HG02642 (cell line): ENCODE measurements at regions not wholly inside any gene's neighbourhood (a gene's known extent, or its start where the extent isn't known, plus 50 kb on each side); places are given as distances from the start of the nearest gene placed in this dataset.
"Not testable (repeated sequence)": the region's sequence is repeated elsewhere in the genome, so short reads cannot be mapped to it uniquely, and the experiment has no call there.

ENCODE experiments used
- ATAC-seq: cut with Tn5 transposase; IDR thresholded peaks from one replicate; pipeline ENCODE4 v1.9.1; 2021; ENCODE audit warnings: mild to moderate bottlenecking; ENCODE audit not compliant: unreplicated experiment, poor library complexity

DNA sequence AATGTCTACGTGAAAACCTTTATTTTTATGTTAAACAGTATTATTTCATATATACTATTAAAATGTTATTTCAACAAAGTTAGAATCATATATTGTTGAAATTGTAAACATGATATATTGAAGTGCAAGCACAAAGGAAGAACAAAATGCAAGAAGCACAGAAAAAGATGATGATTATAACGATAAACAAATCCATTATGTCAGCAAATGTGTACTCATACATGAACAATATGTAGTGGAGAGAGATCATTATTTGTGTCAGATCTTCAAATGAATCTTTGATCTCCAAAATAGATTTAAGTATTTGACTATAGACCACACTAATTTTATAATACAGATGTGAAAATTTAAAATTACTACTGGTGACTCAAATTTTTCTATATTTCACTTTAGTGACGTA lies 1104.4 kb upstream of the CRIM1 start:
- ATAC-seq, result no peak

DNA sequence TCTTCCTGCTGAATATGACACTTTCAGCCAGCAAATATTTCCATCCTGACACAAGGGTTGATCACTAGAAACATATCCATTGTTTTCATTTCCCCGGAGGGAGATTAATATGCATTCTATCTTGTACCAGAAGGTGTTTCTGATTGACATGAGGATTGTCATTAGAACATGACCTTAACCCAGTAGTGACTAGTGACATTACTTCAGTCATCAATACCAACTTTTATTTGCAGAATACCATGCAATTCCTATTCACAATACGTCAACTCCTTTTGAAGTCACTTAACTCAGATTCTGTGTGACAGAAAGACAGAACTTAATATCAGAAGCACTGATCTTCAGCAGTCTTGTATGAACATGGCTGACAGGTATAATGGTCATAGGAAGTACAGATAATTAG lies 1108.9 kb upstream of the CRIM1 start:
- ATAC-seq, result no peak

DNA sequence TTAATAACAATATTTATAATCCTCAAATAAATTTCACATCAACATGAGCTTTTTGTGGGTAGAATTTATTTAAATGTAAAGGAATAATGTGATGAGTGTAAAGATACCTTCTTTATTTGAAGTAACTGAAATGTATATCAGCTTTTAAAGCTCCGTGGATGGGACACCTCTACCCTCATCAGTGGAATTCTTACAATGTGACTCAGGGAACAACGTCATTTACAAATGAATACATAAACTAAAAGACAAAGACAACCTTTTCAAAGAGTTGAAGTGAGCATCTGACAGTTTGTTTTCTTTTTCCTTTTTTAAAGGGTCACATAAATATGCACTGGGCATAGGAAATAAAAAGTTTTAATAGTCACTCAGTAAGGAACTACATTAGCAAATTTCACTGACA lies 1127.0 kb upstream of the CRIM1 start:
- no peak for ATAC-seq

DNA sequence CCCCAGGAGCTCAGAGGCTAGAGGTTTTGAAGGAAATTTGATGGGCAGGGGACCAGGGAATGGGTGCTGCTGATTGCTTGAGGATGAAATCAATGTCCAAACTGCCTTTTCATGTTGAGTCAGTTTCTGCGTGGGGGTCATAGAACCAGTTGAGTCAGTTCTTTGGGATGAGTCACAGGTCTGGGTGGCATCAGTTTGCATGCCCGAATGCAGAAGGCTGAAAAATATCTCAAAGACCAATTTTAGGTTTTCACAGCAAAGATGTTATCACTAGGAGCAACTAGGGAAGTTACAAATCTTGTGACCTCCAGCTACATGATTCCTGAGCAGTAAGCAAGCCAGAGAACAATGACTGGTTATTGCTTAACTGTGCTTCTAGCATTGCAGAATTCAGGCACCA lies 1135.1 kb upstream of the CRIM1 start:
- ATAC-seq, result no peak

DNA sequence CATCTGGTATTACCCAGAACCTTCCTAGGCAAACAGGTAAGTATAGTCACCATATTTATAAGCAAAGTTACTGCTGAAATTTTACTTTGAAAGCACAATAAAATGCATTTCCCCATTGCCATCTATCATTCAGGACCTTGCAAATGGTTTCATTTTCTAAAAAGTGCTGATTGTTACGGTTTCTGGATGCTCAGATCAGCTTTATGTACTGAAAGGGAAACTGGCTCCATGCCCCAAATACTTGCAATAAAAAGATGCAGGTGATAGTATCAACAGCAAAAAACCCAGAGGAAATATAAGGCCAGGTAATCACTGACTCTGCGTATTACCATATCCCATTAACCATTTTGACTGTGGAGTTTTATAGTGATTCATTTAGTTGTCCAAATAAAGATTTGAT lies 1150.7 kb upstream of the CRIM1 start:
- ATAC-seq, result no peak

DNA sequence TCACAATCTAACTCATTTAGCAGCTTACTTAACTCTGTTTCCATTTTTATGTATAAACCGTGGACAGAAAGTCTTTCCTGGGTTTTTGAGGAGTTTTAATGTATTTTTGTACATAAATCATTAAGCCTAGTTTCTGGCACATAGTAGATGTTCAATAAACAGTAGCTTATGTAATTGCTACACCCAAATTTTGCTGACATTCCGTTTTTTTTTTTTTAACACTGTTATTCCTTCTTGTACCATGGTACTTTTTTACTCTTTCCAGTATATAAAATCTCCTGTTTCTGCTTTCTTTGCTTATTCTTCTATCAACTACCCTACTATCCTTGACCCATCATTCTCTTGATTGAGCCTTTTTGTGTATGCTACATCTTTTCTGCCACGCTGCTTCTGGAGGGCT lies 1151.3 kb upstream of the CRIM1 start:
- no peak for ATAC-seq

DNA sequence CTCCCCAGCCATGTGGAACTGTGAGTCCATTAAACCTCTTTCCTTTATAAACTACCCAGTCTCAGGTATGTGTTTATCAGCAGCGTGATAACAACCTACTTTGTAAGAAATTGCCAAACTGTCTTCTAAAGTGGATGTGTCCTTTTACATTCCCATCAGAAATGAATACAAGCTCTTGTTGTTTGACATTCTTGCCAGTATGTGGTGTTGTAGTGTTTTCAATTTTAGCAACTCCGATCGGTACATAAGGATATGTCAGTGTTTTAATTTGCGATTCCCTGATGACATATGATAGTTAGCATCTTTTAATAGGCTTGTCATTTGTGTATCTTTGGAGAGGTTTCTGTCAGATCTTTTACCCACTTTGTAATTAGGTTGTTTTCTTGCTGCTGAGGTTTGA lies 1156.3 kb upstream of the CRIM1 start:
- ATAC-seq, result no peak

DNA sequence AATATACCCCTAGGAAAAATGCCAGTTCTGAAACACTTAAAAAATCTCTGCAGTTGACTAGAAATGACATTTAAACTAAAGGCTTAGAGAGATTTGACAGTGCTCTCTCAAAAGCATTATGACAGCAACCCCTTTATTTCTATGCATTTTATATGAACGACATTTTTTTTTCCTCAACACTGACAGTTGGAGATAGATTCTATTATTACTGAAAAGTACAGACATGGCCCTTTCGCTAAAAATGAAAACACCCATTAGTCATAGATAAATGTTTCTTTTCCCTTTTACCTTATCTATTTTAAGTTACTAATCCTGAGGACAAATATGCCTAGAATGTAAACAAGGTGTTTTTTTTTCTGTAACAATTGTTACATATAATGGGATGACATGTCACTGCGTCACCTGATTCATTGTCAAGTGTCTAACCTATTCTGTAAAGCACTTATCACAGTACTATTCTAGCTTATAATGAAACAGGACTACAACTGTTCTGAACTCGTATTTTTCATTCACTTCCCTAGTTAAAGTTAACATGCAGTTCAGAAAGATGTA lies 1169.6 kb upstream of the CRIM1 start:
- ATAC-seq, result no peak

DNA sequence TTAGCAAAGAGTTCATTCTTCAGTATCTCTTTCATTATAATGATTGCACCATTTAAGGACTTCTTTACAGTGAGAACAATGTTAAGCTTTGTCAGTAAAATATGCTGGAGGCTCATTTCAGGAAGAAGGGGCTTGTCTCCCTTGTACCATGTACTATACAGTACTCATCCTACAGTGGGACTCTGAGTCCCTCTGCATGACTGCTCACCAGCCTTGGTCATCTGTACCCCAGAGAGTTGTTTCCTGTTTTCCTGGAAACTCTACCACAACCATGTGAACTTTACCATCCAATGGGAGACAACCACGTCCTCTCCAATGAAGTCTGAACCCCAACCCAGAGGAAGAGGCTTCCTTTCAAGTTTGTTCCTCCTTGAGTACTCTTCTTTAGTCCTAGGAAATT lies 1171.1 kb upstream of the CRIM1 start:
- no peak for ATAC-seq

DNA sequence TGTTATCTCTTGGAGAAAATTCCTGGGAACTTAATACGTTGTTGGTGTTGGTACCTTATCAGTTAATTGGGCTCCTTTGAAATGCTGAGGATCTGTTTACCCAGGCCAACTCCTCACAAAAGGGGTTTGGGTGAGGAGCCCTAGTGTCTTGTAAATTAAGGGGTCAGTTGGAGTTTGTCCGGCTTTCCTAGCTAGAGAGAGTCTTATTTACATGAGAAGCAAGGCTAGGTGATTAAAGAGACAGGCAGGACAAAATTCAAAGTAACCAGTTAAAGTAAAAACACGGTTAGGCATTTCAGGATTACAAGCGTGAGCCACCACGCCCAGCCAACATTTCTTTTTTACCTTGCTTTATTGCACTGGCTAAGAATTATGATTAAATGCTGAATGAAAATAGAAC lies 1178.9 kb upstream of the CRIM1 start:
- not testable (repeated sequence) for ATAC-seq

DNA sequence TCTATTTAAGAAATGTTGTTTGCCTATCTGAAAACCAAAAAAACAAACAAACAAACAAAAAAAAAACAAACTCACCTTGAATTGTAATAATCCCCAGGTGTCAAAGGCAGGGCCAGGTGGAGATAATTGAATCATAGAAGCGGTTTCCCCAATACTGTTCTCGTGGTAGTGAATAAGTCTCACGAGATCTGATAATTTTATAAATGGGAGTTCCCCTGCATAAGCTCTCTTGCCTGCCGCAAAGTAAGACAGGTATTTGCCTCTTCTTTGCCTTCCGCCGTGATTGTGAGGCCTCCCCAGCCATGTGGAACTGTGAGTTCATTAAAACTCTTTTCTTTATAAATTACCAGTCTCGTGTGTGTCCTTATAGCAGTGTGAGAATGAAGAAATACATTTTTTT lies 1180.7 kb upstream of the CRIM1 start:
- no peak for ATAC-seq

DNA sequence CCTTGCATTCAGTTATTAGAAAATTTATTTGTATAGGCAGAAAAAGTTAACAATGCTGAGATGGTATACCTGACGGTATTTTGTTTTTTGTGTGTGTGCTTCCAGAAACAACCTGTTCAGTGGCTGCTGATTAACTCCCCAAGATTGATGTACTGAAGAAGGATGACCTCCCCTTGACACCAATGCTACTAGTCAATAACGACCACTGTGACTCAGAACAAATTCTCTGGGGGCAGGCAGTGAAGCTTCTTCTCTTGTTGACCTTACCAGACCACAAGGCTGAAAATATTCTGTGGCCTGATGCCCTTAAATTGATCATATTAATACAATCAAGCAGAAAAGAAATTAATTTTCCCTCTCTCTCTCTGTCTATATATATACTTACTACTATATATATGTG lies 1182.9 kb upstream of the CRIM1 start:
- ATAC-seq, result no peak

DNA sequence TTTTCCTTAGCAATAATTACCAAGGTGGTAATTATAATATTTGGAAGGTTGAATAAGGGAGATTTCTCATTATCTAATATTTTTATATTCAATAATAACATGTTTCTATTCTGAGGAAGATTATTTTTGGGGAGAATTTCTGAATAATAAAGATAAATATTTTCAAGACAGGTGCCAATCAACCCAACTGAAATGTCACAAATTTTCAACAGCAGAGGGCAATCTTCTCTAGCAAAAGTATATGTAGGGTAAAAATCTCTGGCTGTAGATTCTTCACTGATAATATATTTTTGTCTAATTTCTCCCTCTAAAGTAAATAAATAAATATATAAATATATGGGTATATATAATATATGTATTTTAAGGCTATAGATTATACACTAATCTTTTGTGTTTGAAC lies 1187.2 kb upstream of the CRIM1 start:
- no peak for ATAC-seq

DNA sequence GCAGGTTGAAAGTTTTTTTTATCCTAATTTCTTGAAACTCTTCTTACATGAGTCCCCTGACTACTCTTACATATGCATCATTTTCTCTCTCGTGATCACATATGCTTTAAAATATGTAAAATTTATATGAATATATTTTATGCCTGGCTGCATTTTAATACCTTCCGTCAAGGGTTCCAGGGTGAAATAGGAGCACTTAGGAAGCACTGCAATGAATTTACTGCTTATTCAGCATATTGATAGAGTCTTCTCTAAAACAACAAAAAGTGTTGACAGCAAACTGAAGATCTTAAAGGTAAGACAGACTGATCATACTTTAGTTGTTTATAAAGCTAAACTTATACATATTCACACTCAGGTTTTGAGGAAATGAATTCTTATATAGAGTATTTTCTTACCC lies 1191.6 kb upstream of the CRIM1 start:
- ATAC-seq, result no peak

DNA sequence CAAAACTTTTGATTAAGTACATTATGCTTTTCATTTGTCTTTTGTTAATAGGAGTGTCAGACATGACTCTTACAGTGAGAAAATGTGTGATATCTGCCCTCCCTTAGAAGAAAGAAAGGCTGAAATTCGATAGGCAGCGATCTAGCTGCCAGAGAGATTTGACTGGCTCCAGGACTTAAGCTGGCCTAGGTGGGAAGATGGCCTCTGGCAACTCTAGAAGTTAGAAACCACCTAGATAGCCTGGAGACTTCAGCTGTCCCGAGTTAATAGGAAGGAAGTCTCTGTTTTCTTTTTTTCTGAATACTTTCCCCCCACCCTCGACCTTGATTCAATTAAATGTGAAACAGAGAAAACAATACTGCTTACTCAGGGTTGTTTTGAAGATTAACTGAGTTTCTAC lies 1194.7 kb upstream of the CRIM1 start:
- no peak for ATAC-seq

DNA sequence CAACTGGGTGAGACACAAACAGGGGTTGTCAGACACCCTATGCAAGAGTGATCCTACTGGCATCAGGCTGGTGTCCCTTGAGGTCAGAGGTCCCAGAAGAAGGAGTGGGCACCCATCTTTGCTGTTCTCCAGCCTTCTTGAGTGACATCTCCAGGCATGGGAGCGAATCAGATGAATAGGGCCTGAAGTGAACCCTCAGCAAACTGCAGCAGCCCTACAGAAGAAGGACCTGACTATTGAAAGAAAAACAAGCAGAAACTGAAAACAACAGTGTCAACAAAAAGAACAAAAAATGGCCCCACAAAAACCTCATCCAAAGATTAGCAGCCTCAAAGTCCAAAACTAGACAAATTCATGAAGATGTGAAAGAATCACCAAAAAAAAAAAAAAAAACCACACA lies 1229.7 kb upstream of the CRIM1 start:
- ATAC-seq, result no peak

DNA sequence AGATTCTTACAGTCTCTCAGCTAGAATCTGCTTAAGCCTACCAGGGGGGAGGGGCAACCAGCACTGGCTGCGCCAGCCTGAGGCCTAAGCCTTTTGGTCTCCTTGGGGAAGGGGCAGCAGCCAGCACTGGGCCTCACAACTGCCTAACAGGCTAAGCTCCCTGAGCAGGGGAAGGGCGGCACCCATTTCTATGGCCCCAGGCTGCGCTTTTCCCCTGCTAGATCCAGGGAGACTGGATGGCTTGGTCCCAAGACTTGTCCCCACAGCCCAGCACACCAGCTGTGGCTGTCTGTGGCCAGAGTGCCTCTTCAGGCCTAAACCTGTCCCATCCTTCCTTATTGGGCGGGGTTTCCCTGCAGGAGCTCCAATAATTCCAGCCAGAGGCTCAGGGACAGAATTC lies 1230.3 kb upstream of the CRIM1 start:
- no peak for ATAC-seq

DNA sequence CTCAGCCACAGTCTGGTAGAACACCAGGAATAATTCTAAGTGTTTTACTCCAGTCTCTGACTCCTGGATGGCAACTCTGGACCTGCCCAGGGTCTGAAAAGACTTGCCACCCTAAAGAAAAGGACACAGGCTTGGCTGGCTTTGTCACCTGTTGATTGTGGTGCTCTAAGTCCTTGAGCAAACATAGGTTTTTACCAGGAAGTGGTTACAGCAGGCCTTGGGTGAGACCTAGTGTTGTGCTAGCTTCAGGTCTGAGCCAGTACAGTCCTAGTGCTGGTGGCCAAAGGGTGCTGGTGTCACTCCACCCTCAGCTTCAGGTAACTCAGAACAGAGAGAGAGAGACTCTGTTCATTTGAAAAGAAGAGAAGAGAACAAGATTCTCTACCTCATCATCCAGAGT lies 1239.4 kb upstream of the CRIM1 start:
- ATAC-seq, result no peak

DNA sequence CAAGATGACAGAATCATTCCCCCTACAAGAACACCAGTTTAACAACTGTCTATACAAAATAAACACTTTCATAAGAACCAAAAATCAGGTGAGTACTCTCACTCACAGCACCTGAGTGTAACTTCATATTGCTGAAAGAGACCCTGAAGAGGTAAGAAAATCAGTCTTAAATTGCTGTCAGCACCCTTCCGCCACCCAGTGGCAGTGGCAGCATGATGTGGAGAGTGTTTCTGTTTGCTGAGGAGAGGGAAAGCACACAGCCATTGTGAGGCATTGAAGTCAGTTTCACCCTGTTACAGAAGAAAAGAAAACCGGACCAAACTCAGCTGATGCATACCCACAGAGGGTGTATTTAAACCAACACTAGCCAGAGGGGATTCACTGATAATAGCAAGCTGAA lies 1240.8 kb upstream of the CRIM1 start:
- ATAC-seq, result no peak

DNA sequence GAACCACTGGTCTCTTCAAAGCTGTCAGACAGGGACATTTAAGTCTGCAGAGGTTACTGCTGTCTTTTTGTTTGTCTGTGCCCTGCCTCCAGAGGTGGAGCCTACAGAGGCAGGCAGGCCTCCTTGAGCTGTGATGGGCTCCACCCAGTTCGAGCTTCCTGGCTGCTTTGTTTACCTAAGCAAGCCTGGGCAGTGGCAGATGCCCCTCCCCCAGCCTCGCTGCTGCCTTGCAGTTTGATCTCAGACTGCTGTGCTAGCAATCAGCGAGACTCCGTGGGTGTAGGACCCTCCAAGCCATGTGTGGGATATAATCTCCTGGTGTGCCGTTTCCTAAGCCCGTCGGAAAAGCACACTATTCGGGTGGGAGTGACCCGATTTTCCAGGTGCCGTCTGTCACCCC lies 1243.2 kb upstream of the CRIM1 start:
- not testable (repeated sequence) for ATAC-seq

DNA sequence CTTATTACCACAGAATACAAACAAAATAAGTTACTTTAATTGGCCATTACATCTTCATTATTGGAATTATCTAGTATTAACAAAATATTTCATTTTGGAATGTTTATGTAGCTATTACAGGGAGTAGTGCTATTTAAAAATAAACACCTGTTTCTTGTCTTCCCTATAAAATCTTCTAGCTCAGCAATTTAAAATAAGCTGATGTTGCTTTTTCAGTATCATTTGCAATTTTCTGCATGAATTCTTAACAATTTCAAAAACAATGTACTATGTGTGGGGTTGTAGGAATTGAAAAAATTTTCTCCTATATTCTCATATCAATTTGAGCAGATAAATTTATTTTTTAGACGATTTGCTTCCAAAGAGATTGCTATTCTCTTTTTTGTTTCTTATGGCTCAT lies 1251.3 kb upstream of the CRIM1 start:
- ATAC-seq, result no peak

DNA sequence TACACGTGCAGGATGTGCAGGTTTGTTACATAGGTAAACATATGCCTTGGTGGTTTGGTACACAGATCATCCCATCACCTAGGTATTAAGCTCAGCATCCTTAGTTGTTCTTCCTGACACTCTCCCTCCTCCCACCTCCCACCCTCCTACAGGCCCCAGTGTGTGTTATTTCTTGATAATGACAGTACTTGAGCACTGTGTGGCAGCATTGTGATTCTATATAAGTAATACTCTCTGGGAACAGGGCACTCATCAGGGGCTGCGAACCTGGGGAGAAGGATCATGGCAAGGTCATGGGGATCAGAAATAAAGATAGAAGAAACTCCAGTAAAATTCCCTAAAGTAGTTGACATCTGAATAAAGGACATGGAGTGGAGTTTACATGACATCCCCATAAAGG lies 1256.2 kb upstream of the CRIM1 start:
- no peak for ATAC-seq

DNA sequence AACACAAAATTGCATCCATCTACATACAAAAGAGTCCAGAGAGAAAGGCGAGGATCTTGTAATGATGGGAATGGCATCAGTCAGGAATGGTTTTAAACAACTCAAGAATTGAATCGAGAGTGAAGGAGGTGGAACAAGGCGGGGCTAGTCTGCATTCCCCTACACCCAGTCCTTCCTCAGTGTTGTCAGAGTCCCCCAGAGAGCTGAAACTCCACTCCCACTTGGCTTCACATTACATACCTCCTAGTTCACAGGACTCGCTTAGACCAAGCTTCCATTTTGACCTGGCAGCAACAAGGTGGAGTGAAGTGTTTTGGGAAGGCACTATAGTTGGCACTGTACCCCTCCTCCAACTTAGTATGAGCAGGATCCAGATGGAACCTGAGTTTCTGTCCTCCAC lies 1273.5 kb upstream of the CRIM1 start:
- no peak for ATAC-seq
